ENCODE measurements at regions not wholly inside any gene's neighbourhood (a gene's known extent, or its start where the extent isn't known, plus 50 kb on each side); places are given as distances from the start of the nearest gene placed in this dataset.

- FAIRE-seq, result no peak
- no TSS peak for BruUV-seq (replicated peaks)
- CTCF ChIA-PET (ENCODE audit: low intra/inter-chr PET ratio), result interaction anchor here (0.6 kb wide), 1 partner anchor 1370 kb away, joined by 3 read pairs; no protein-coding TSS in a partner anchor
These were observed 78.8 kb upstream of the CTNNB1 start for GRCh38 chr3:41120460-41120859.

More at GRCh38 chr3:41120460-41120859, 78.8 kb upstream of the CTNNB1 start:
- Histone ChIP-seq H3K4me2 (ENCODE audit: insufficient read depth, low read length) (no peak overlapping the region), H3K36me3 (ENCODE audit: control insufficient read depth, insufficient read depth, low read length) (no peaks in the 10 kb centered on the region), H3K9me1 (ENCODE audit: control insufficient read depth, insufficient read depth, low read length) (no peaks in the 10 kb centered on the region), H2AFZ (ENCODE audit: low read depth, low read length) (no peak overlapping the region), H3K27me3 (ENCODE audit: control insufficient read depth in 2 of 2, insufficient read depth in 2 of 2, low read length in 2 of 2) (peaks cover 6 to 19% of the 10 kb centered on the region in 2 experiments), H4K20me1 (replicated peaks; ENCODE audit: control insufficient read depth, insufficient read depth, low read length) (no peaks in the 10 kb centered on the region), H3K9me3 (replicated peaks; ENCODE audit: control insufficient read depth, insufficient read depth, low read depth, low read length) (no peaks in the 10 kb centered on the region), H3K4me1 (replicated peaks in 1 of 2; ENCODE audit: control insufficient read depth in 2 of 2, insufficient read depth in 2 of 2, low read length in 2 of 2) (peaks cover 11 to 29% of the 10 kb centered on the region in 2 experiments), H3K27ac (ENCODE audit: extremely low read depth, low read depth, low read length) (no peak overlapping the region), H3K9ac (ENCODE audit: insufficient read depth in 1 of 2, low read depth in 2 of 2, low read length in 2 of 2) (no peak overlapping the region), H3K4me3 (no peak overlapping the region), H3K79me2 (ENCODE audit: control insufficient read depth, insufficient read depth, low read length) (no peaks in the 10 kb centered on the region)
- DNase-seq (ENCODE audit: extremely low read depth in 1 of 4, low spot score in 3 of 4) (no peak), ATAC-seq (no peak)
- POLR2A ChIA-PET, result no interaction called here
- no peak for TF ChIP-seq GABPB1 (CRISPR knock-in tag; IDR thresholded peaks at IDR 0.05)
- no peak for TF ChIP-seq SAFB (IDR thresholded peaks at IDR 0.05; ENCODE audit: borderline replicate concordance, low read depth, low read length)
- TF ChIP-seq ZKSCAN3 (CRISPR knock-in tag; IDR thresholded peaks at IDR 0.05), result no peak
- no peak for TF ChIP-seq HDAC3 (IDR thresholded peaks at IDR 0.05; ENCODE audit: borderline replicate concordance, partially characterized antibody)
- no peak for TF ChIP-seq ETS1 (conservative IDR thresholded peaks at IDR 0.05; ENCODE audit: control insufficient read depth, low read depth, low read length)
- no peak for TF ChIP-seq ELF4 (CRISPR knock-in tag; IDR thresholded peaks at IDR 0.05)
- no peak for TF ChIP-seq ZFP1 (CRISPR knock-in tag; IDR thresholded peaks at IDR 0.05)
- TF ChIP-seq CEBPZ (IDR thresholded peaks at IDR 0.05; ENCODE audit: borderline replicate concordance, low read depth, low read length), result no peak
- no peak for TF ChIP-seq ATF7 (IDR thresholded peaks at IDR 0.05)
- WGBS (ENCODE audit: insufficient coverage, low coverage, missing lambda C conversion rate), result 2% methylated on average over 7 of the region's 7 CpGs
- intact Hi-C loops (cut with micrococcal nuclease) (no loop called here), in situ Hi-C loops (cut with MboI) (no loop called here)
